PC-9 (cell line): ENCODE measurements at regions not wholly inside any gene's neighbourhood (a gene's known extent, or its start where the extent isn't known, plus 50 kb on each side); places are given as distances from the start of the nearest gene placed in this dataset.

Experiments
- BruUV-seq: library from RNA; stranded (reverse); fragments of 400-500 nt; replicated peaks from 2 replicates; lab custom pipeline; 2021; lab: Mats Ljungman, UMichigan
- CTCF ChIA-PET: fragments of 300-600 bp; sonication (Branson Sonifier 250); formaldehyde crosslinking; loops from one replicate; lab custom pipeline; 2022; ENCODE audit warnings: antibody characterized with exemption; lab: Charles Lee
- POLR2A ChIA-PET: fragments of 300-600 bp; sonication (Branson Sonifier 250); formaldehyde crosslinking; loops from one replicate; lab custom pipeline; 2022; ENCODE audit warnings: antibody characterized with exemption; ENCODE audit not compliant: unreplicated experiment; lab: Charles Lee
- DNase-seq, 2 experiments: peaks; one replicate each; pipeline versions ENCODE4 v3.0.0 to v3.0.0-alpha.2; 2015 to 2022; ENCODE audit warnings: mixed read lengths in 1 of 2
- H2AFZ ChIP-seq: fragments of 200-600 bp; sonication (generic); 2 replicates; pipeline ENCODE4 v1.8.1; 2017; ENCODE audit warnings: antibody characterized with exemption
- H3F3A ChIP-seq: fragments of 200-600 bp; sonication (generic); 2 replicates; pipeline ENCODE4 v1.8.1; 2017; ENCODE audit warnings: antibody characterized with exemption, mild to moderate bottlenecking, low read depth; ENCODE audit not compliant: insufficient read depth
- H3K27ac ChIP-seq: fragments of 200-600 bp; sonication (generic); 2 replicates; pipeline ENCODE4 v1.6.1; 2016; ENCODE audit warnings: mixed run types
- H3K27me3 ChIP-seq: fragments of 200-600 bp; sonication (generic); 2 replicates; pipeline ENCODE4 v1.6.1; 2016; ENCODE audit warnings: low read depth, mixed run types; ENCODE audit not compliant: insufficient read depth
- H3K36me3 ChIP-seq: fragments of 200-600 bp; sonication (generic); 2 replicates; pipeline ENCODE4 v1.6.1; 2016; ENCODE audit warnings: low read depth, mixed run types
- H3K4me1 ChIP-seq: fragments of 200-600 bp; sonication (generic); replicated peaks from 2 replicates; pipeline ENCODE4 v1.6.1; 2016; ENCODE audit warnings: mixed run types; ENCODE audit not compliant: insufficient read depth
- H3K4me2 ChIP-seq: fragments of 200-600 bp; sonication (generic); 2 replicates; pipeline ENCODE4 v1.6.1; 2017; ENCODE audit warnings: mixed run types
- H3K4me3 ChIP-seq: fragments of 200-600 bp; sonication (generic); 2 replicates; pipeline ENCODE4 v1.6.1; 2016; ENCODE audit warnings: mixed run types
- H3K79me2 ChIP-seq: fragments of 200-600 bp; sonication (generic); 2 replicates; pipeline ENCODE4 v1.6.1; 2017; ENCODE audit warnings: low read depth, mixed run types
- H3K9me2 ChIP-seq: fragments of 200-600 bp; sonication (generic); 2 replicates; pipeline ENCODE4 v1.8.1; 2017; ENCODE audit warnings: mild to moderate bottlenecking; ENCODE audit not compliant: insufficient read depth
- H3K9me3 ChIP-seq: fragments of 200-600 bp; sonication (generic); 2 replicates; pipeline ENCODE4 v1.8.1; 2016; ENCODE audit warnings: low read depth; ENCODE audit not compliant: insufficient read depth
- H4K20me1 ChIP-seq: fragments of 200-600 bp; sonication (generic); 2 replicates; pipeline ENCODE4 v1.8.1; 2017; ENCODE audit not compliant: insufficient read depth
- CTCF ChIP-seq: fragments of 200-600 bp; sonication (generic); conservative IDR thresholded peaks from 2 replicates; pipeline ENCODE4 v1.6.1; 2017; ENCODE audit warnings: mixed run types, antibody characterized with exemption, mild to moderate bottlenecking, moderate library complexity
- EZH2 ChIP-seq: fragments of 200-600 bp; sonication (generic); IDR thresholded peaks from 2 replicates; pipeline ENCODE4 v1.8.0; 2017; ENCODE audit warnings: antibody characterized with exemption, low read depth
- intact Hi-C: fragments of 100-400 bp; cut with micrococcal nuclease; formaldehyde crosslinking; loops from one replicate; pipeline ENCODE4 v1.10.0; 2022; ENCODE audit not compliant: unreplicated experiment

GRCh38 chr15:96606617-96607016 lies 276.1 kb downstream of the NR2F2 start:
- Histone ChIP-seq H4K20me1 (no peaks in the 10 kb centered on the region), H3K27ac (no peak overlapping the region), H2AFZ (no peak overlapping the region), H3K4me3 (no peak overlapping the region), H3F3A (no peaks in the 10 kb centered on the region), H3K4me2 (no peak overlapping the region), H3K79me2 (no peaks in the 10 kb centered on the region), H3K9me2 (no peaks in the 10 kb centered on the region), H3K9me3 (no peaks in the 10 kb centered on the region), H3K36me3 (no peaks in the 10 kb centered on the region), H3K4me1 (no peaks in the 10 kb centered on the region), H3K27me3 (peaks cover 45% of the 10 kb centered on the region)
- no peak for DNase-seq
- no TSS peak for BruUV-seq
- ChIA-PET POLR2A (no interaction called here), CTCF (no interaction called here)
- intact Hi-C loops: no loop called here
- TF ChIP-seq CTCF (no peak), EZH2 (no peak)

- Histone ChIP-seq H4K20me1 (no peaks in the 10 kb centered on the region), H3K4me3 (no peak overlapping the region), H3K79me2 (no peaks in the 10 kb centered on the region), H2AFZ (no peak overlapping the region), H3K27ac (no peak overlapping the region), H3K27me3 (peaks cover 20% of the 10 kb centered on the region), H3K4me2 (no peak overlapping the region), H3K4me1 (no peaks in the 10 kb centered on the region), H3K9me3 (no peaks in the 10 kb centered on the region; the same call in 1 of the 2 replicates), H3K9me2 (no peaks in the 10 kb centered on the region), H3F3A (no peaks in the 10 kb centered on the region), H3K36me3 (no peaks in the 10 kb centered on the region)
- TF ChIP-seq EZH2 (no peak), CTCF (no peak)
- ChIA-PET POLR2A (interaction anchor here (0.7 kb wide), 1 partner anchor 68 kb away, joined by 22 read pairs; no protein-coding TSS in a partner anchor), CTCF (no interaction called here)
- DNase-seq: no peak
- BruUV-seq: no TSS peak
- intact Hi-C loops: no loop called here
Observed at GRCh38 chr15:96610757-96611156, 280.3 kb downstream of the NR2F2 start.

- BruUV-seq: no TSS peak
- Histone ChIP-seq H4K20me1 (no peaks in the 10 kb centered on the region), H3K9me3 (no peaks in the 10 kb centered on the region; the same call in 1 of the 2 replicates), H3K36me3 (no peaks in the 10 kb centered on the region), H3K4me2 (no peak overlapping the region), H3K79me2 (no peaks in the 10 kb centered on the region), H3F3A (no peaks in the 10 kb centered on the region), H3K4me1 (no peaks in the 10 kb centered on the region), H3K4me3 (no peak overlapping the region), H3K9me2 (no peaks in the 10 kb centered on the region), H3K27me3 (peaks cover 20% of the 10 kb centered on the region; the same call in 1 of the 2 replicates), H2AFZ (no peak overlapping the region), H3K27ac (no peak overlapping the region)
- ChIA-PET CTCF (no interaction called here), POLR2A (no interaction called here)
- TF ChIP-seq CTCF (no peak), EZH2 (no peak)
- DNase-seq: no peak
- intact Hi-C loops: no loop called here
Observed at GRCh38 chr15:96612917-96613316, 282.4 kb downstream of the NR2F2 start.
